Body of pancreas (tissue), 4 donors: ENCODE measurements at regions not wholly inside any gene's neighbourhood (a gene's known extent, or its start where the extent isn't known, plus 50 kb on each side); places are given as distances from the start of the nearest gene placed in this dataset.

ENCODE experiments used
- CTCF ChIP-seq, 7 experiments: fragments of 450-650 bp in 4 of 7; fragments of 200-600 bp in 3 of 7; sonication (generic) in 3 of 7; IDR thresholded peaks; one replicate each; pipeline ENCODE4 v1.5.1; 2016 to 2019; ENCODE audit warnings: antibody characterized with exemption in 7 of 7
- POLR2A ChIP-seq, 3 donors: fragments of 450-650 bp; IDR thresholded peaks; one replicate each; pipeline ENCODE4 v1.6.1; 2016; ENCODE audit warnings: antibody characterized with exemption in 3 of 3, mild to moderate bottlenecking in 2 of 3

- TF ChIP-seq CTCF (IDR thresholded peaks at IDR 0.05) (no peak), POLR2A (IDR thresholded peaks at IDR 0.05) (no peak)
These were observed 195.3 kb downstream of the B3GLCT start for GRCh38 chr13:31395090-31395489.
